Thyroid gland (tissue), 4 donors: ENCODE measurements at regions not wholly inside any gene's neighbourhood (a gene's known extent, or its start where the extent isn't known, plus 50 kb on each side); places are given as distances from the start of the nearest gene placed in this dataset.

Source experiments
- CTCF ChIP-seq, 6 experiments: fragments of 200-600 bp in 3 of 6; fragments of 450-650 bp in 3 of 6; sonication (generic) in 3 of 6; IDR thresholded peaks; one replicate each; pipeline ENCODE4 v1.5.1; 2016 to 2019; ENCODE audit warnings: antibody characterized with exemption in 6 of 6, mild to moderate bottlenecking in 2 of 6, inconsistent platforms in 1 of 6, moderate library complexity in 1 of 6
- POLR2A ChIP-seq, 2 donors: fragments of 450-650 bp; IDR thresholded peaks; one replicate each; pipeline ENCODE4 v1.6.1; 2017; ENCODE audit warnings: antibody characterized with exemption in 2 of 2, mild to moderate bottlenecking in 2 of 2, moderate library complexity in 1 of 2

GRCh38 chr2:89767572-89768435 is 1076.3 kb downstream of the RPIA start:
- TF ChIP-seq CTCF (IDR thresholded peaks at IDR 0.05): no peak
- no peak for TF ChIP-seq POLR2A (IDR thresholded peaks at IDR 0.05)
